Right cardiac atrium (tissue), 5 donors: ENCODE measurements at regions not wholly inside any gene's neighbourhood (a gene's known extent, or its start where the extent isn't known, plus 50 kb on each side); places are given as distances from the start of the nearest gene placed in this dataset.
A peak's percentile ranks its signal among the peaks of the same experiment; 100 is the strongest.

Source experiments
- ATAC-seq, 2 donors: fragments of 200-7000 bp; cut with Tn5 transposase; one replicate each; pipeline versions ENCODE4 v1.8.0 to v1.9.1; 2020; ENCODE audit warnings: moderate library complexity in 2 of 2, mild to moderate bottlenecking in 1 of 2
- DNase-seq, 3 donors: peaks; one replicate each; pipeline ENCODE4 v3.0.0-alpha.2; 2020
- H3K27ac ChIP-seq: one replicate; pipeline ENCODE4 v1.5.1; 2013; ENCODE audit warnings: mild to moderate bottlenecking, low read length, control low read depth, moderate library complexity
- H3K27me3 ChIP-seq: one replicate; pipeline ENCODE4 v1.6.1; 2013; ENCODE audit not compliant: control insufficient read depth, insufficient read depth
- H3K4me1 ChIP-seq: one replicate; pipeline ENCODE4 v1.6.1; 2013; ENCODE audit warnings: low read length; ENCODE audit not compliant: control insufficient read depth, insufficient read depth
- H3K4me3 ChIP-seq: one replicate; pipeline ENCODE4 v1.5.1; 2013; ENCODE audit warnings: low read length, control low read depth
- H3K9me3 ChIP-seq: one replicate; pipeline ENCODE4 v1.6.1; 2013; ENCODE audit warnings: low read length; ENCODE audit not compliant: control insufficient read depth
- WGBS: extraction: QIAGEN DNeasy Blood & Tissue Kit; methylation state at CpG from one replicate; pipeline ENCODE4 v1.1.7; 2013; 5-methylcytosine and 5-hydroxymethylcytosine counted together
- intact Hi-C, 4 donors: fragments of 100-400 bp; cut with DNase I; formaldehyde crosslinking; loops; one replicate each; pipeline versions ENCODE4 v1.11.0 to v1.14.0; 2022 to 2023
- donor health status: healthy with polysubstance abuse.
- donor health status: DM: no; HTN: yes; CAD: no.
- donor health status: DM: no; HTN: no; CAD: no.
- donor health status: DM: no; HTN: yes; CAD: no; lungs with severe emphysema.
- donor health status: DM: yes; HTN: yes; CAD: no.

DNA sequence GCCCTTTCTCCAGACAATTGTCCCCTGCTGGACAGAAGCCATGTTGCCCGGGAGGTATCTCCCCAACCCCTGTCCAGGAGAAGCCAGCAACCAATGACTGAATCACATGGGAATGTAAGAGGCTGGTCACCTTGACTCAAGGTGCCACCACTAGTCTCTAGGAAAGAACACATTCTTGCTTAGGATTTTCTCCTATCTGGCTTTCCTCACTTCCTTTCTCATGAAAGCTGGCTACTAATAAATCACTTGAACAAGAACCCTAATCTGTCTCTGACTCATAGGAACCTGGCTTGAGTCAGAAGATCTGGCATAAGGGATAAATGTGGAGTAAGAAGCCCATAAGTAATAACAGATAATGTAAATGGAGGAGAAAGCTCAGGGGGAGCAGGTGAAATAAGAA lies 101.4 kb upstream of the C11orf87 start:
- Histone ChIP-seq H3K4me3 (no peak overlapping the region), H3K27ac (no peak overlapping the region), H3K27me3 (no peaks in the 10 kb centered on the region), H3K9me3 (no peaks in the 10 kb centered on the region), H3K4me1 (no peaks in the 10 kb centered on the region)
- DNase-seq (no peak), ATAC-seq (no peak)
- intact Hi-C loops: no loop called here
- WGBS: 44% methylated on average over 1 of the region's 1 CpG

GRCh38 chr11:109326781-109327180 lies 95.2 kb upstream of the C11orf87 start:
- DNase-seq (no peak), ATAC-seq (peak in 1 of 2 donors; percentile 51)
- H3K4me3 ChIP-seq: no peak overlapping the region
- intact Hi-C loops: no loop called here
- 38% methylated on average over 1 of the region's 1 CpG for WGBS
- no peaks in the 10 kb centered on the region for H3K9me3 ChIP-seq
- no peak overlapping the region for H3K27ac ChIP-seq
- no peaks in the 10 kb centered on the region for H3K4me1 ChIP-seq
- no peaks in the 10 kb centered on the region for H3K27me3 ChIP-seq

GRCh38 chr11:109329716-109330115 lies 92.3 kb upstream of the C11orf87 start:
- Histone ChIP-seq H3K4me3 (no peak overlapping the region), H3K27ac (no peak overlapping the region), H3K4me1 (no peaks in the 10 kb centered on the region), H3K27me3 (no peaks in the 10 kb centered on the region), H3K9me3 (no peaks in the 10 kb centered on the region)
- DNase-seq (peak in 1 of 3 donors; percentile 3), ATAC-seq (no peak)
- 89% methylated on average over 2 of the region's 2 CpGs for WGBS
- intact Hi-C loops: no loop called here

- 81% methylated on average over 1 of the region's 1 CpG for WGBS
- no peak overlapping the region for H3K27ac ChIP-seq
- no peaks in the 10 kb centered on the region for H3K9me3 ChIP-seq
- H3K4me1 ChIP-seq: no peaks in the 10 kb centered on the region
- no peak overlapping the region for H3K4me3 ChIP-seq
- intact Hi-C loops: no loop called here
- H3K27me3 ChIP-seq: no peaks in the 10 kb centered on the region
- ATAC-seq: no peak
- DNase-seq: no peak
These were observed 83.9 kb upstream of the C11orf87 start for GRCh38 chr11:109338131-109338530.

- H3K27ac ChIP-seq: no peak overlapping the region
- no peaks in the 10 kb centered on the region for H3K27me3 ChIP-seq
- H3K9me3 ChIP-seq: no peaks in the 10 kb centered on the region
- no peaks in the 10 kb centered on the region for H3K4me1 ChIP-seq
- H3K4me3 ChIP-seq: no peak overlapping the region
- no peak for ATAC-seq
- intact Hi-C loops: no loop called here
- 74% methylated on average over 2 of the region's 2 CpGs for WGBS
- no peak for DNase-seq
These were observed 79.7 kb upstream of the C11orf87 start for GRCh38 chr11:109342261-109342660.

DNA sequence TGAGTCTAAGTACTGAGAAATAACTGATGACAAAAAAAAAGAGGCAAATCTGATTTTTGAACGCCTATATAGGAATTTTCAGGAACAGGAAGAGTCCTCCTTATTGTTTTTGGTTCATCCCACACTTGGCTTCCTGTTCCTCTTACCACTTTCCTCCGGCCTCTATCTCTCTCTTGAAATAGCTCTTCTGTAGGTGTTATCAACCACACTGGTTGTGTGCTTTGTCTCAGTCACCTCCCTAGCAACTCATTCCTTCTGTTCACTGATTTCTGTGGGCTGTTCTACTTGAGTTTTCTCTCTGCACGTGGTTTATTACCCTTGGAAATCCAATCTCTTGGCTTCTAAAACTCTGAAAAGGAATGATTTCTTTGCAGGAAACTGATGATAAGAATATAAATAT lies 78.7 kb upstream of the C11orf87 start:
- intact Hi-C loops: no loop called here
- no peaks in the 10 kb centered on the region for H3K9me3 ChIP-seq
- ATAC-seq: peak; percentile 37 to 38
- no peak overlapping the region for H3K27ac ChIP-seq
- no peaks in the 10 kb centered on the region for H3K4me1 ChIP-seq
- 16% methylated on average over 3 of the region's 3 CpGs for WGBS
- no peaks in the 10 kb centered on the region for H3K27me3 ChIP-seq
- DNase-seq: no peak
- H3K4me3 ChIP-seq: no peak overlapping the region

DNA sequence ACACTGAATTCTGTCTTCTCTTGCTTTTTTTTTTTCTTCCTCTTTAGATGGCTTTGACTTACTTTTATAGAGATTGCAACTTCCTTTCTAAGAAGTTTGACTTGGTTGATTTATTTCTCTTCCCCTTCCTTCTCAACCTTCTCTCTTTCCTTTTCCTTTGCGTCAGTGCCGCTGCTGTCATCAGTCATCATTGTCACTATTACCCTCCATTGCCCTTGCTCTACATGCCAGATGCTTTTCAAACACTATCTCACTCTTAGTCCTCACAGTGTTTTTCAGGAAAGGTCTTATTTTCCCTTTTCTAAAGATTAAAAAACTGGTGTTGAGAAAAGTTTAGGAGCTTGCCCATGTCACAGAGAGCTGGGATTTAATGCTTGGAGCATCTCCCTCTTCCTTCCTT lies 74.7 kb upstream of the C11orf87 start:
- no peaks in the 10 kb centered on the region for H3K27me3 ChIP-seq
- ATAC-seq (no peak), DNase-seq (no peak)
- WGBS: 29% methylated on average over 2 of the region's 2 CpGs
- intact Hi-C loops: no loop called here
- H3K9me3 ChIP-seq: no peaks in the 10 kb centered on the region
- no peak overlapping the region for H3K27ac ChIP-seq
- no peak overlapping the region for H3K4me3 ChIP-seq
- H3K4me1 ChIP-seq: no peaks in the 10 kb centered on the region

GRCh38 chr11:109349276-109350080 lies 72.5 kb upstream of the C11orf87 start:
- no peaks in the 10 kb centered on the region for H3K27me3 ChIP-seq
- H3K4me3 ChIP-seq: no peak overlapping the region
- DNase-seq (peak in 1 of 3 donors; percentile 1), ATAC-seq (no peak)
- H3K27ac ChIP-seq: no peak overlapping the region
- 64% methylated on average over 5 of the region's 5 CpGs for WGBS
- H3K9me3 ChIP-seq: no peaks in the 10 kb centered on the region
- H3K4me1 ChIP-seq: no peaks in the 10 kb centered on the region
- intact Hi-C loops: no loop called here

GRCh38 chr11:109350091-109350490 lies 71.9 kb upstream of the C11orf87 start:
- Histone ChIP-seq H3K4me1 (no peaks in the 10 kb centered on the region), H3K27me3 (no peaks in the 10 kb centered on the region), H3K9me3 (no peaks in the 10 kb centered on the region), H3K27ac (no peak overlapping the region), H3K4me3 (no peak overlapping the region)
- 73% methylated on average over 3 of the region's 3 CpGs for WGBS
- DNase-seq (no peak), ATAC-seq (no peak)
- intact Hi-C loops: no loop called here

GRCh38 chr11:109362059-109362458 lies 59.9 kb upstream of the C11orf87 start:
- H3K4me1 ChIP-seq: no peaks in the 10 kb centered on the region
- H3K27me3 ChIP-seq: no peaks in the 10 kb centered on the region
- intact Hi-C loops: no loop called here
- DNase-seq: no peak
- H3K27ac ChIP-seq: no peak overlapping the region
- no peak overlapping the region for H3K4me3 ChIP-seq
- 45% methylated on average over 3 of the region's 3 CpGs for WGBS
- H3K9me3 ChIP-seq: no peaks in the 10 kb centered on the region
- no peak for ATAC-seq

GRCh38 chr11:109363682-109364081 lies 58.3 kb upstream of the C11orf87 start:
- ATAC-seq (no peak), DNase-seq (no peak)
- intact Hi-C loops: no loop called here
- H3K9me3 ChIP-seq: no peaks in the 10 kb centered on the region
- no peaks in the 10 kb centered on the region for H3K4me1 ChIP-seq
- no peaks in the 10 kb centered on the region for H3K27me3 ChIP-seq
- H3K4me3 ChIP-seq: no peak overlapping the region
- H3K27ac ChIP-seq: no peak overlapping the region
- 74% methylated on average over 3 of the region's 3 CpGs for WGBS

DNA sequence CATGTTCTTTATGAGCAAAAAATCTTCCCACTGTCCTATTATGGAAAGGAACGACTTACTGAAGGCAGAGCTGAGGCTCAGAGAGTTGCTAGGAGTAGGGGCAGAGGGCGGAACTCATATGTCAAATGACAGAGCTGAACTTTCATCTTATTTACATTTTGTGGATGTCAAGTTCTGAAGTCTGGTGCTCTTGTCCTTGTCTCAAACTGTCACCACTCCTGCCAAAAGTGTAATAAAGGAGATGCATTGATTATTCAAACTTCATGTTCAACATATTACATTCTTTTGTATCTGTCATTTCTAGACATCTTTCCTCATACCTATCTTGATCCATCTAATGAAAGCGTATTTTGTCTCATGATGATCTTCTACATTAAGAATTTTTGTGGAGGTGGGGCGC lies 57.1 kb upstream of the C11orf87 start:
- WGBS: 88% methylated on average over 4 of the region's 4 CpGs
- intact Hi-C loops: no loop called here

More for the DNA sequence above, 57.1 kb upstream of the C11orf87 start:
- ATAC-seq (no peak), DNase-seq (no peak)
- H3K27me3 ChIP-seq: no peaks in the 10 kb centered on the region
- H3K4me3 ChIP-seq: no peak overlapping the region
- H3K27ac ChIP-seq: no peak overlapping the region
- no peaks in the 10 kb centered on the region for H3K9me3 ChIP-seq
- no peaks in the 10 kb centered on the region for H3K4me1 ChIP-seq
